ENCODE measurements at regions not wholly inside any gene's neighbourhood (a gene's known extent, or its start where the extent isn't known, plus 50 kb on each side); places are given as distances from the start of the nearest gene placed in this dataset.

- Histone ChIP-seq H3K27me3 (no peaks in the 10 kb centered on the region), H3K4me1 (peaks cover 11% of the 10 kb centered on the region), H3K9me3 (no peaks in the 10 kb centered on the region), H3K27ac (peak overlapping the region; percentile 36), H3K4me3 (no peak overlapping the region), H3K36me3 (no peaks in the 10 kb centered on the region)
- intact Hi-C loops (cut with DNase I) = no loop called here
- DNase-seq (ENCODE audit: extremely low spot score in 2 of 2) = no peak
- TF ChIP-seq POLR2AphosphoS5 (IDR thresholded peaks at IDR 0.05; ENCODE audit: insufficient read depth in 1 of 2, low read depth in 1 of 2) (no peak), CTCF (IDR thresholded peaks at IDR 0.05) (no peak), POLR2A (IDR thresholded peaks at IDR 0.05) (no peak)
These were observed 74.7 kb downstream of the SDC1 start for GRCh38 chr2:20150110-20150706.

- H3K27me3 ChIP-seq = no peaks in the 10 kb centered on the region
- DNase-seq (ENCODE audit: extremely low spot score in 2 of 2) = no peak
- intact Hi-C loops (cut with DNase I) = no loop called here
- H3K36me3 ChIP-seq = no peaks in the 10 kb centered on the region
- H3K9me3 ChIP-seq = no peaks in the 10 kb centered on the region
- TF ChIP-seq CTCF (IDR thresholded peaks at IDR 0.05) (no peak), POLR2AphosphoS5 (IDR thresholded peaks at IDR 0.05; ENCODE audit: insufficient read depth in 1 of 2, low read depth in 1 of 2) (no peak), POLR2A (IDR thresholded peaks at IDR 0.05) (no peak)
- H3K4me3 ChIP-seq = no peak overlapping the region
- peaks cover 15% of the 10 kb centered on the region for H3K4me1 ChIP-seq
- H3K27ac ChIP-seq = peak overlapping the region; percentile 36
These were observed 75.3 kb downstream of the SDC1 start for GRCh38 chr2:20149703-20150030.

GRCh38 chr2:20148923-20149702 is 75.8 kb downstream of the SDC1 start:
- Histone ChIP-seq H3K4me1 (peaks cover 15% of the 10 kb centered on the region), H3K27ac (peak overlapping the region; percentile 37), H3K9me3 (no peaks in the 10 kb centered on the region), H3K4me3 (no peak overlapping the region), H3K36me3 (no peaks in the 10 kb centered on the region), H3K27me3 (no peaks in the 10 kb centered on the region)
- no peak for DNase-seq (ENCODE audit: extremely low spot score in 2 of 2)
- TF ChIP-seq POLR2AphosphoS5 (IDR thresholded peaks at IDR 0.05; ENCODE audit: insufficient read depth in 1 of 2, low read depth in 1 of 2) (no peak), CTCF (IDR thresholded peaks at IDR 0.05) (no peak), POLR2A (IDR thresholded peaks at IDR 0.05) (no peak)
- intact Hi-C loops (cut with DNase I) = no loop called here

- TF ChIP-seq CTCF (IDR thresholded peaks at IDR 0.05) (no peak), POLR2A (IDR thresholded peaks at IDR 0.05) (no peak), POLR2AphosphoS5 (IDR thresholded peaks at IDR 0.05; ENCODE audit: insufficient read depth in 1 of 2, low read depth in 1 of 2) (no peak)
- intact Hi-C loops (cut with DNase I) = no loop called here
- Histone ChIP-seq H3K27me3 (no peaks in the 10 kb centered on the region), H3K9me3 (no peaks in the 10 kb centered on the region), H3K4me3 (no peak overlapping the region), H3K4me1 (peaks cover 15% of the 10 kb centered on the region), H3K27ac (peak overlapping the region; percentile 37), H3K36me3 (no peaks in the 10 kb centered on the region)
- no peak for DNase-seq (ENCODE audit: extremely low spot score in 2 of 2)
These were observed 76.5 kb downstream of the SDC1 start for GRCh38 chr2:20148426-20148922.

GRCh38 chr2:20147351-20147750 is 77.6 kb downstream of the SDC1 start:
- Histone ChIP-seq H3K4me1 (peaks cover 17% of the 10 kb centered on the region), H3K36me3 (no peaks in the 10 kb centered on the region), H3K27me3 (no peaks in the 10 kb centered on the region), H3K27ac (no peak overlapping the region), H3K9me3 (no peaks in the 10 kb centered on the region), H3K4me3 (no peak overlapping the region)
- intact Hi-C loops (cut with DNase I) = no loop called here
- no peak for TF ChIP-seq CTCF (IDR thresholded peaks at IDR 0.05)
- no peak for DNase-seq (ENCODE audit: extremely low spot score in 2 of 2)

Measured in vagina (tissue), 2 donors.